ENCODE measurements at regions not wholly inside any gene's neighbourhood (a gene's known extent, or its start where the extent isn't known, plus 50 kb on each side); places are given as distances from the start of the nearest gene placed in this dataset.

GRCh38 chr17:14409292-14409691, 108.4 kb downstream of the HS3ST3B1 start:
- DNase-seq (ENCODE audit: extremely low spot score in 2 of 2): no peak

GRCh38 chr17:14407541-14407940, 106.7 kb downstream of the HS3ST3B1 start:
- intact Hi-C loops (cut with DNase I): no loop called here
- H3K4me3 ChIP-seq: no peak overlapping the region
- no peaks in the 10 kb centered on the region for H3K4me1 ChIP-seq
- no peak for TF ChIP-seq POLR2AphosphoS5 (IDR thresholded peaks at IDR 0.05; ENCODE audit: insufficient read depth in 1 of 2, low read depth in 1 of 2)
- TF ChIP-seq POLR2A (IDR thresholded peaks at IDR 0.05): no peak
- TF ChIP-seq, protein P1, sequence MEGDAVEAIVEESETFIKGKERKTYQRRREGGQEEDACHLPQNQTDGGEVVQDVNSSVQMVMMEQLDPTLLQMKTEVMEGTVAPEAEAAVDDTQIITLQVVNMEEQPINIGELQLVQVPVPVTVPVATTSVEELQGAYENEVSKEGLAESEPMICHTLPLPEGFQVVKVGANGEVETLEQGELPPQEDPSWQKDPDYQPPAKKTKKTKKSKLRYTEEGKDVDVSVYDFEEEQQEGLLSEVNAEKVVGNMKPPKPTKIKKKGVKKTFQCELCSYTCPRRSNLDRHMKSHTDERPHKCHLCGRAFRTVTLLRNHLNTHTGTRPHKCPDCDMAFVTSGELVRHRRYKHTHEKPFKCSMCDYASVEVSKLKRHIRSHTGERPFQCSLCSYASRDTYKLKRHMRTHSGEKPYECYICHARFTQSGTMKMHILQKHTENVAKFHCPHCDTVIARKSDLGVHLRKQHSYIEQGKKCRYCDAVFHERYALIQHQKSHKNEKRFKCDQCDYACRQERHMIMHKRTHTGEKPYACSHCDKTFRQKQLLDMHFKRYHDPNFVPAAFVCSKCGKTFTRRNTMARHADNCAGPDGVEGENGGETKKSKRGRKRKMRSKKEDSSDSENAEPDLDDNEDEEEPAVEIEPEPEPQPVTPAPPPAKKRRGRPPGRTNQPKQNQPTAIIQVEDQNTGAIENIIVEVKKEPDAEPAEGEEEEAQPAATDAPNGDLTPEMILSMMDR (IDR thresholded peaks at IDR 0.05): no peak
- no peaks in the 10 kb centered on the region for H3K9me3 ChIP-seq
- no peaks in the 10 kb centered on the region for H3K36me3 ChIP-seq
- H3K27me3 ChIP-seq: no peaks in the 10 kb centered on the region
- H3K27ac ChIP-seq: no peak overlapping the region
- no peak for DNase-seq (ENCODE audit: extremely low spot score in 2 of 2)

More at GRCh38 chr17:14409292-14409691, 108.4 kb downstream of the HS3ST3B1 start:
- Histone ChIP-seq H3K4me1 (no peaks in the 10 kb centered on the region), H3K9me3 (no peaks in the 10 kb centered on the region), H3K27me3 (no peaks in the 10 kb centered on the region), H3K27ac (no peak overlapping the region), H3K36me3 (no peaks in the 10 kb centered on the region), H3K4me3 (no peak overlapping the region)
- TF ChIP-seq POLR2A (IDR thresholded peaks at IDR 0.05) (no peak), POLR2AphosphoS5 (IDR thresholded peaks at IDR 0.05; ENCODE audit: insufficient read depth in 1 of 2, low read depth in 1 of 2) (no peak)
- TF ChIP-seq, protein P1 (IDR thresholded peaks at IDR 0.05): no peak
- intact Hi-C loops (cut with DNase I): no loop called here

GRCh38 chr17:14405189-14405588, 104.3 kb downstream of the HS3ST3B1 start:
- Histone ChIP-seq H3K4me3 (no peak overlapping the region), H3K4me1 (no peaks in the 10 kb centered on the region), H3K36me3 (no peaks in the 10 kb centered on the region), H3K27me3 (no peaks in the 10 kb centered on the region), H3K9me3 (no peaks in the 10 kb centered on the region), H3K27ac (no peak overlapping the region)
- TF ChIP-seq, protein P1 (IDR thresholded peaks at IDR 0.05): no peak
- no peak for TF ChIP-seq POLR2AphosphoS5 (IDR thresholded peaks at IDR 0.05; ENCODE audit: insufficient read depth in 1 of 2, low read depth in 1 of 2)
- no peak for TF ChIP-seq POLR2A (IDR thresholded peaks at IDR 0.05)
- no peak for DNase-seq (ENCODE audit: extremely low spot score in 2 of 2)
- intact Hi-C loops (cut with DNase I): no loop called here
